Fibroblast of villous mesenchyme (primary cell): ENCODE measurements at regions not wholly inside any gene's neighbourhood (a gene's known extent, or its start where the extent isn't known, plus 50 kb on each side); places are given as distances from the start of the nearest gene placed in this dataset.

Experiments used
- DNase-seq: peaks from one replicate; pipeline ENCODE4 v3.0.0-alpha.2; 2010; ENCODE audit warnings: low read depth
- H3K4me3 ChIP-seq: 2 replicates; pipeline ENCODE4 v1.5.1; 2011; ENCODE audit warnings: low read depth, mild to moderate bottlenecking, low read length
- TF ChIP-seq, protein P1 (sequence below): IDR thresholded peaks from 2 replicates; pipeline ENCODE4 v1.5.1; 2012; ENCODE audit warnings: low read depth, mild to moderate bottlenecking, low read length; ENCODE audit not compliant: insufficient read depth

GRCh38 chr22:49597428-49598039 lies 230.1 kb downstream of the BRD1 start:
- DNase-seq, result no peak
- H3K4me3 ChIP-seq, result no peak overlapping the region
- TF ChIP-seq, protein P1, sequence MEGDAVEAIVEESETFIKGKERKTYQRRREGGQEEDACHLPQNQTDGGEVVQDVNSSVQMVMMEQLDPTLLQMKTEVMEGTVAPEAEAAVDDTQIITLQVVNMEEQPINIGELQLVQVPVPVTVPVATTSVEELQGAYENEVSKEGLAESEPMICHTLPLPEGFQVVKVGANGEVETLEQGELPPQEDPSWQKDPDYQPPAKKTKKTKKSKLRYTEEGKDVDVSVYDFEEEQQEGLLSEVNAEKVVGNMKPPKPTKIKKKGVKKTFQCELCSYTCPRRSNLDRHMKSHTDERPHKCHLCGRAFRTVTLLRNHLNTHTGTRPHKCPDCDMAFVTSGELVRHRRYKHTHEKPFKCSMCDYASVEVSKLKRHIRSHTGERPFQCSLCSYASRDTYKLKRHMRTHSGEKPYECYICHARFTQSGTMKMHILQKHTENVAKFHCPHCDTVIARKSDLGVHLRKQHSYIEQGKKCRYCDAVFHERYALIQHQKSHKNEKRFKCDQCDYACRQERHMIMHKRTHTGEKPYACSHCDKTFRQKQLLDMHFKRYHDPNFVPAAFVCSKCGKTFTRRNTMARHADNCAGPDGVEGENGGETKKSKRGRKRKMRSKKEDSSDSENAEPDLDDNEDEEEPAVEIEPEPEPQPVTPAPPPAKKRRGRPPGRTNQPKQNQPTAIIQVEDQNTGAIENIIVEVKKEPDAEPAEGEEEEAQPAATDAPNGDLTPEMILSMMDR, result no peak

DNA sequence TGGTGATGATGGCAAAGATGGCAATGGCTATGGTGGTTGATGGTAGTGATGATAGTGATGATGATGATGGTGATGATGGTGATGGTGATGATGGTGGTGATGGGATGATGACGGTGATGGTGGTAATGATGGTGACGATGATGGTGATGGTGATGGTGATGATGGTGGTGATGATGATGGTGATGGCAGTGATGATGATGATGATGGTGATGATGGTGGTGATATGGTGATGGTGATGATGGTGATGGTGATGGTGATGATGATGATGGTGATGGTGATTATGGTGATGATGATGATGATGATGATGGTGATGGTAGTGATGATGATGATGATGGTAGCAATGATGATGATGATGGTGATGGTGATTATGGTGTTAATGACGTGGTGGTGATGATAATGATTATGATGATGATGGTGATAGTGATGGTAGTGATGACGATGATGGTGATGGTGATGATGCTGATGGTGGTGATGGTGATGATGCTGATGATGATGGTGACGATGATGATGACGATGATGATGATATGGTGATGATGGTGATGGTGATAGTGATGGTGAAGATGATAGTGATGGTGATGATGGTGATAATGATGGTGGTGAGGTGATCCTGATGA lies 232.1 kb downstream of the BRD1 start:
- TF ChIP-seq, protein P1, result no peak
- no peak overlapping the region for H3K4me3 ChIP-seq
- DNase-seq, result no peak

DNA sequence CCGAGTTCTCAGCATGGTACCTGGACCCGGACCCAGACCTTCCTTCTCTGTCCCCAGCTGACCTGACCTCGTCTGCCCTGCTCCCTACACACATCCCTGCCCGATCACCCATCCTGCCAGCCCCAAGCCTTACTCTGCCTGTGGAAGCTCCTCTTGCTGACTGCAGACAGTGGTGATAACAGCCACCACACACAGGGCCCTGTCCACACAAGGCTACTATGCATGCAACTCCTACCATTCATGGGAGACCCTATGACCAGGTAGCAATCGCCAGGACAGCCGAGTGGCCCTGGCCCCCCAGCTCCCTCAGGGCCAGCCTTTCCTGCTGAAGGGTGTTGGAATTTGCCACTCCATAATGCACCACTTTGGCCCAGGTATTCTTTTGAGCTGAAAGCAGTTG lies 233.6 kb downstream of the BRD1 start:
- no peak overlapping the region for H3K4me3 ChIP-seq
- TF ChIP-seq, protein P1, result no peak
- DNase-seq, result no peak

DNA sequence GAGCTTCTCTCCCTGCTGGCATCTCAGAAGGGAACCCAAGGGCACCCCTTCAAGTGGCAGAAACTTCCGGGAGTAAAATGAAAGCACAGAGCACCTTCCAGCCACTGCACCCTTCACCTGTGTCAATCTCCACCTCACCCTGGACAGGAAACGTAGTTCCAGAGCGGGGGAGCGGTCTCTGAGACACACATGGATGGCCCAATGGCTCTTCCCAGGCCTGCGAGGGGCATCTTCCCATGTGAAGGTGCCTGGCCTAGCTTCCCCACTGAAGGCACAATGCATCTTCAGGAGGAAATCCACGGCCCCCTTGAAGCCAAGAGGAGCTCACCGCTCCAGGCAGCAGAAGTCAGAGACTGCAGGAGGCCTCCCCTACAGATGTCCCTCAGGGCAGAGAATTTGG lies 234.2 kb downstream of the BRD1 start:
- TF ChIP-seq, protein P1, result no peak
- DNase-seq, result no peak
- no peak overlapping the region for H3K4me3 ChIP-seq

GRCh38 chr22:49592780-49593501 lies 234.7 kb downstream of the BRD1 start:
- no peak for DNase-seq
- no peak overlapping the region for H3K4me3 ChIP-seq
- TF ChIP-seq, protein P1, result no peak

DNA sequence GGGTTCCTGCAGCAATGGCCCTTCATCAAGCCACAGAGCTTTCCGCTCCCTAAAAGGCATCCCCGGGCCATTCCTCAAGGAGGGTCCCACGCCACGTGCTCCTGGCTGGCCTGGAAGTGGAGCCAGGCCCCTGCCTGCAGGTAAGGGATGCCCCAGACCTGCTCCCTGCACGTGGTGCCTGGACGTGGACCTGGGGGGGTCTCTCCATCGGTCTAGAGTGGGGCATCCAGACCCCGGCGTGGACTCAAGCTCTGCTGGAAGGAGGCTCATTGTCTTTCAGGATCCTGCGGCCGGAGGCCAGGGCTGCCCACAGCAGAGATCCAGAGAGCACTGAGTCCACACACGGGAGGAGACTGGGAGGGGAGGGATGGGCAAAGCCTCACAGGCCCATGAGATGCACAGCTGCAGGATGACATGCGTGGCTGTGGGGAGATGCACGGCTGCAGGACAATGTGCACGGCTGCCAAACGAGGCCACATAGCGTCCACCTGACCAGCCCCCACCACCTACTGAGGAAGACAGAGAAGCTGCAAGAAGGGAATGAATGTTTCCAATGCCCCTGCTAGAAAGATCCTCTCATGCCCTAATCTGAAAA lies 236.7 kb downstream of the BRD1 start:
- DNase-seq, result no peak
- TF ChIP-seq, protein P1, result no peak
- H3K4me3 ChIP-seq, result no peak overlapping the region
